Prostate gland (tissue), 2 donors: ENCODE measurements at regions not wholly inside any gene's neighbourhood (a gene's known extent, or its start where the extent isn't known, plus 50 kb on each side); places are given as distances from the start of the nearest gene placed in this dataset.
"Not testable (repeated sequence)": the region's sequence is repeated elsewhere in the genome, so short reads cannot be mapped to it uniquely, and the experiment has no call there.

Experiments
- DNase-seq: peaks from one replicate; pipeline ENCODE4 v3.0.0-alpha.2; 2019; ENCODE audit warnings: low spot score
- H3K27ac ChIP-seq, 2 donors: fragments of 200-600 bp; sonication (generic); 2 replicates each; pipeline ENCODE4 v1.5.1; 2017 to 2019
- H3K27me3 ChIP-seq: fragments of 200-600 bp; sonication (generic); replicated peaks from 2 replicates; pipeline ENCODE4 v1.5.1; 2019; ENCODE audit not compliant: insufficient read depth
- H3K36me3 ChIP-seq, 2 donors: fragments of 200-600 bp; sonication (generic); 1 replicate in 1 of 2; 2 replicates in 1 of 2; pipeline versions ENCODE4 v1.5.1 to v1.8.1; 2017 to 2019
- H3K4me1 ChIP-seq: fragments of 200-600 bp; sonication (generic); replicated peaks from 2 replicates; pipeline ENCODE4 v1.5.1; 2019
- H3K4me3 ChIP-seq, 2 donors: fragments of 200-600 bp; sonication (generic); 2 replicates each; pipeline ENCODE4 v1.5.1; 2017 to 2019
- H3K9me3 ChIP-seq: fragments of 200-600 bp; sonication (generic); 2 replicates; pipeline ENCODE4 v1.5.1; 2017
- CTCF ChIP-seq, 4 experiments: fragments of 200-600 bp in 2 of 4; fragments of 450-650 bp in 2 of 4; sonication (generic) in 2 of 4; IDR thresholded peaks; 1 replicate in 3 of 4; 2 replicates in 1 of 4; pipeline ENCODE4 v1.5.1; 2016 to 2019; ENCODE audit warnings: antibody characterized with exemption in 4 of 4, mild to moderate bottlenecking in 2 of 4, moderate library complexity in 2 of 4
- POLR2A ChIP-seq: fragments of 450-650 bp; IDR thresholded peaks from one replicate; pipeline ENCODE4 v1.6.1; 2016; ENCODE audit warnings: antibody characterized with exemption, mild to moderate bottlenecking
- POLR2AphosphoS5 ChIP-seq: sonication (generic); formaldehyde crosslinking; IDR thresholded peaks from one replicate; pipeline ENCODE4 v1.6.1; 2017; ENCODE audit warnings: antibody characterized with exemption
- WGBS: methylation state at CpG from one replicate; pipeline ENCODE4 v1.1.5; 2018; 5-methylcytosine and 5-hydroxymethylcytosine counted together
- intact Hi-C: fragments of 100-400 bp; cut with DNase I; formaldehyde crosslinking; loops from one replicate; pipeline ENCODE4 v1.14.2; 2022

GRCh38 chr21:21973806-21974205 is 975.6 kb downstream of the NCAM2 start:
- no peaks in the 10 kb centered on the region for H3K27me3 ChIP-seq
- DNase-seq: no peak
- no peaks in the 10 kb centered on the region for H3K9me3 ChIP-seq
- H3K4me1 ChIP-seq: no peaks in the 10 kb centered on the region
- H3K4me3 ChIP-seq: no peak overlapping the region
- H3K36me3 ChIP-seq: no peaks in the 10 kb centered on the region
- intact Hi-C loops: no loop called here
- TF ChIP-seq POLR2A: no peak
- TF ChIP-seq CTCF (IDR thresholded peaks at IDR 0.05): no peak
- no peak for TF ChIP-seq POLR2AphosphoS5
- WGBS: 74% methylated on average over 5 of the region's 5 CpGs
- H3K27ac ChIP-seq: no peak overlapping the region

DNA sequence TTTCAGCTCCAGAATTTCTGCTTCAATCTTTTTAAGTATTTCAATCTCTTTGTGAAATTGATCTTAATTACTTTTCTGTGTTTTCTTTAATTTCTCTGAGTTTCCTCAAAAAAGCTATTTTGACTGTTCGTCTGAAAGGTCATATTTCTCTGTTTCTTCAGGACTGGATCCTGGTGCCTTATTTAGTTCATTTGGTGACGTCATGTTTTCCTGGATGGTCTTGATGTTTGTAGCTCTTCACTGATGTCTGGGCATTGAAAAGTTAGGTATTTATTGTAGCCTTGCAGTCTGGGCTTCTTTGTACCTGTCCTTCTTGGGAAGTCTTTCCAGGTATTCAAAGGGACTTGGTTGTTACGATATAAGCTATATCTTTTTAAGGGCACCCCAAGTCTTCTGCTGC is 998.7 kb downstream of the NCAM2 start:
- DNase-seq: no peak
- no peak overlapping the region for H3K27ac ChIP-seq
- 85% methylated on average over 3 of the region's 3 CpGs for WGBS
- TF ChIP-seq CTCF (IDR thresholded peaks at IDR 0.05): no peak
- TF ChIP-seq POLR2AphosphoS5: no peak
- TF ChIP-seq POLR2A: no peak
- intact Hi-C loops: no loop called here
- H3K4me3 ChIP-seq: no peak overlapping the region
- H3K36me3 ChIP-seq: no peaks in the 10 kb centered on the region
- no peaks in the 10 kb centered on the region for H3K9me3 ChIP-seq
- H3K27me3 ChIP-seq: no peaks in the 10 kb centered on the region
- H3K4me1 ChIP-seq: no peaks in the 10 kb centered on the region

DNA sequence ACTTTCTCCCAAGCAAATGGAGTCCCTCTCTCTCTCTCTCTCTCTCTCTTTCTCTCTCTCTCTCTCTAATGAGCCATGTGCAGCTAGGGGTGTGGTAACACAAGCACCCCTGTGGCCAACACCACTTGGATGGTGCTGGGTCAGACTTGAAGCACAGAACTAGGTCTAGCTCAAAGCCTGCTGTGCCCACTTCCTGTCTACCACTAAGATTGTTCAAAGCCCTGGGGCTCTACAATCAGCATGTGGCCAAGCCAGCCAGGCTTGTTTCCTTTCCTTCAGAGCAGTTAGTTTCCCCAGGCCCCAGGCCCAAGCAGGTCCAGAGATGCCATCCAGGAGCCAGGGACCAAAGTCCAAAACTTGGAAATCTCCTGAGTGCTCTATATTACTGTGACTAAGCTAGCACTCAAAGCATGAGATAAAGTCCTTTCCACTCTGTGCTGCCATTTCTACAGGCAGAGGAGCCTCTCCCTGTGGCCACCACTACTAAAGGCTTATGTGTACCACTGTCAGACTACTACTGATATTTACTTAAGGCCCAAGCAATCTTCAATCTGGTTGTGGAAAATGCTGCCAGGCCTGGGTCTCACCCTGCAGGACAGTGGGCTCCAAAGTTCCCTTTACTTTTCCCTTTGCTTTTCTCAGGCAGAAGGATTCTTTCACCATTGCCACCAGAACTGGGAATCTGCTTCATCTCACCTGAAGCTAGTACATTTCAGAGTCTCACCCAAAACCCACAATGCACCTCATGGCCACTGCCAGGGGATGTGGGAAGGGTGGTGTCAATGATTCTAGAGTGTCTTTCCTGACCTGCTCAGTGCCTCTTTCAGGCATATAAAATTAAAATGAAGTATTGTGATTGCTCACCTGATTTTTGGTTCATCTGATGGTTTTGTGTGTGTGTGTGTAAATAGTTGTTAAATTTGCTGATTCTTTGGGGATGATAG is 999.5 kb downstream of the NCAM2 start:
- Histone ChIP-seq H3K36me3 (no peaks in the 10 kb centered on the region), H3K27me3 (no peaks in the 10 kb centered on the region), H3K4me3 (no peak overlapping the region), H3K9me3 (no peaks in the 10 kb centered on the region), H3K27ac (no peak overlapping the region), H3K4me1 (no peaks in the 10 kb centered on the region)
- intact Hi-C loops: no loop called here
- TF ChIP-seq CTCF (IDR thresholded peaks at IDR 0.05) (no peak), POLR2AphosphoS5 (no peak), POLR2A (no peak)
- DNase-seq: no peak

DNA sequence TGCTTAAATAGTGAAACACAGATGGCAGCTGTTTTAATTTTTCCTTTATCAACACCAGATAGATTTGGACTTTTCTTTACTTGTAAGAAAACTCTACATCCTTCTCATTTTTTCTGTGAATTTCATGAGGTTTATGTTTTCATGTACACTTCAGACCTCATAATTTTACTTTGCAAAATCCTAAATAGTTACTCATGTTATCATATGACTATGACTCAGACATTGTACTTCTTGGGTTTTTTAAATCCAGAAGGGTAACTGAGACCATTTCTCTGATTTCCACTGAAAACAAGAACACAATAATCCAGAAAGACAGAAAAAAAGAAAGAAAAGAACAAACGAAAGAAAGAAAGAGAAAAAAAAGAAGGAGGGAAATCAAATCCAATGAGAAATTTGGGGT is 1021.6 kb downstream of the NCAM2 start:
- TF ChIP-seq POLR2AphosphoS5 (no peak), POLR2A (no peak), CTCF (IDR thresholded peaks at IDR 0.05) (no peak)
- Histone ChIP-seq H3K4me3 (no peak overlapping the region), H3K4me1 (no peaks in the 10 kb centered on the region), H3K9me3 (no peaks in the 10 kb centered on the region), H3K27ac (no peak overlapping the region), H3K27me3 (no peaks in the 10 kb centered on the region), H3K36me3 (no peaks in the 10 kb centered on the region)
- intact Hi-C loops: no loop called here
- WGBS: 59% methylated on average over 1 of the region's 1 CpG
- DNase-seq: no peak

DNA sequence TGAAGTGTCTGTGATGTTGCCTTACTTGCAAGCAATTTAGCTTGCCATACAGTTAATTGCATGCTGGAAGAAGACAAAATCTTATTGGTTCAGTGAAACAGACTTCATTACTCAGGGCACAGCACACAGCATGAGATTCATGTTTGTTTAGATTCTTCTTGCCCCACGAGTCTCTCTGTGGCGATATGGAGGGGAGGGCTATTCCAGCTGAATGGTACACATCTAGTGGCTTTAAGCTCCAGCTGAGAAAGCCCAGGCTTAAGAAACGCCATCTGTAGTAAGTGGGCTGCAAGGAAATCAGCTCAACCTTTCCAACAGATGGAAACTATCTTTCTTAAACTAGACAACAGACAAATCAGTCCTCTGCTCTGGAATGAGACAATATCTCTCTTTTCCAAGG is 1022.0 kb downstream of the NCAM2 start:
- Histone ChIP-seq H3K4me1 (no peaks in the 10 kb centered on the region), H3K9me3 (no peaks in the 10 kb centered on the region), H3K4me3 (no peak overlapping the region), H3K27me3 (no peaks in the 10 kb centered on the region), H3K36me3 (no peaks in the 10 kb centered on the region), H3K27ac (no peak overlapping the region)
- TF ChIP-seq POLR2A (no peak), CTCF (IDR thresholded peaks at IDR 0.05) (no peak), POLR2AphosphoS5 (no peak)
- intact Hi-C loops: no loop called here
- no peak for DNase-seq
- WGBS: 44% methylated on average over 3 of the region's 3 CpGs

DNA sequence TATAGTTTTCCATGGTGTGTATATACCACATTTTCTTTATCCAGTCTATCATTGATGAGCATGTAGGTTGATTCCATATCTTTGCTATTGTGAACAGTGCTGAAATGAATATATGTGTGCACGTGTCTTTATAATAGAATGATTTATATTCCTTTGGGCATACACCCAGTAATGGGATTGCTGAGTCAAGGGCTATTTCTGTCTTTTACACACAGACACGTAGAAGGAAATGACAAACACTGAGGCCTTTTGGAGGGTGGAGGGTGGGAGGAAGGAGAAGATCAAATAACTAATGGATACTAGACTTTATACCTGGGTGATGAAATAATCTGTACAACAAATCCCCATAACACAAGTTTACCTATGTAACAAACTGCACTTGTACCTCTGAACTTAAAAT is 1025.7 kb downstream of the NCAM2 start:
- intact Hi-C loops, H3K4me3 ChIP-seq, H3K4me1 ChIP-seq, H3K27ac ChIP-seq, H3K27me3 ChIP-seq, DNase-seq, H3K9me3 ChIP-seq, H3K36me3 ChIP-seq: not testable (repeated sequence)
- 64% methylated on average over 2 of the region's 2 CpGs for WGBS
